Activated CD4-positive, alpha-beta memory T cell treated with anti-CD3 and anti-CD28 coated beads for 36 hours (primary cell): ENCODE measurements at regions not wholly inside any gene's neighbourhood (a gene's known extent, or its start where the extent isn't known, plus 50 kb on each side); places are given as distances from the start of the nearest gene placed in this dataset.
"Not testable (repeated sequence)": the region's sequence is repeated elsewhere in the genome, so short reads cannot be mapped to it uniquely, and the experiment has no call there.

ENCODE experiments used
- CTCF ChIA-PET: fragments of 350-600 bp; sonication (Branson Sonifier 250); formaldehyde crosslinking; loops from one replicate; lab custom pipeline; 2021; ENCODE audit warnings: antibody characterized with exemption, inconsistent platforms; lab: Charles Lee
- POLR2A ChIA-PET: fragments of 350-600 bp; sonication (Branson Sonifier 250); formaldehyde crosslinking; loops from one replicate; lab custom pipeline; 2021; ENCODE audit warnings: antibody characterized with exemption; lab: Charles Lee
- DNase-seq: peaks from one replicate; pipeline ENCODE4 v3.0.0-alpha.2; 2020
- H3K27ac Mint-ChIP-seq: one replicate; pipeline ENCODE4 v1.8.0; 2021; ENCODE audit warnings: mixed read lengths
- H3K27me3 Mint-ChIP-seq: one replicate; pipeline ENCODE4 v1.8.0; 2021; ENCODE audit warnings: mixed read lengths
- H3K36me3 Mint-ChIP-seq: one replicate; pipeline ENCODE4 v1.8.0; 2021; ENCODE audit warnings: mixed read lengths
- H3K4me1 Mint-ChIP-seq: one replicate; pipeline ENCODE4 v1.8.0; 2021; ENCODE audit warnings: low read depth, mixed read lengths
- H3K4me3 Mint-ChIP-seq: one replicate; pipeline ENCODE4 v1.8.0; 2021; ENCODE audit warnings: mild to moderate bottlenecking, mixed read lengths
- H3K9me3 Mint-ChIP-seq: one replicate; pipeline ENCODE4 v1.8.0; 2021; ENCODE audit warnings: mixed read lengths
- intact Hi-C: fragments of 100-400 bp; cut with micrococcal nuclease; formaldehyde crosslinking; loops from one replicate; pipeline ENCODE4 v1.15.1; 2023

GRCh38 chr4:77453911-77454310, 151.7 kb upstream of the CXCL13 start:
- no peak for DNase-seq
- Mint-ChIP-seq H3K36me3 (peaks cover under 1% of the 10 kb centered on the region), H3K4me1 (no peaks in the 10 kb centered on the region), H3K27me3 (no peaks in the 10 kb centered on the region), H3K27ac (no peak overlapping the region), H3K9me3 (peaks cover under 1% of the 10 kb centered on the region), H3K4me3 (no peak overlapping the region)
- ChIA-PET CTCF (interaction anchor here (0.8 to 1.1 kb wide), 2 partner anchors 70 to 147 kb away, joined by 3 to 4 read pairs; no protein-coding TSS in a partner anchor), POLR2A (no interaction called here)
- intact Hi-C loops: no loop called here

GRCh38 chr4:77454858-77455257, 150.8 kb upstream of the CXCL13 start:
- intact Hi-C loops: no loop called here
- Mint-ChIP-seq H3K4me1 (no peaks in the 10 kb centered on the region), H3K4me3 (no peak overlapping the region), H3K27ac (no peak overlapping the region), H3K27me3 (no peaks in the 10 kb centered on the region), H3K9me3 (peaks cover 7% of the 10 kb centered on the region), H3K36me3 (peaks cover 2% of the 10 kb centered on the region)
- POLR2A ChIA-PET: no interaction called here
- DNase-seq: no peak
- CTCF ChIA-PET: interaction anchor here (0.6 kb wide), 1 partner anchor 194 kb away, joined by 3 read pairs; no protein-coding TSS in a partner anchor

- H3K27me3 Mint-ChIP-seq: peaks cover 13% of the 10 kb centered on the region
- POLR2A ChIA-PET, intact Hi-C loops, H3K4me1 Mint-ChIP-seq, H3K4me3 Mint-ChIP-seq, H3K27ac Mint-ChIP-seq, H3K36me3 Mint-ChIP-seq, DNase-seq: not testable (repeated sequence)
- peaks cover 13% of the 10 kb centered on the region for H3K9me3 Mint-ChIP-seq
- CTCF ChIA-PET: interaction anchor here (0.9 to 8.2 kb wide), 7 partner anchors 7 to 181 kb away, joined by 4 to 206 read pairs (median 10); no protein-coding TSS in a partner anchor
These were observed 141.5 kb upstream of the CXCL13 start for GRCh38 chr4:77464100-77464499.

- H3K9me3 Mint-ChIP-seq: peaks cover 5% of the 10 kb centered on the region
- H3K27ac Mint-ChIP-seq: no peak overlapping the region
- intact Hi-C loops: loop anchor here (1.0 to 5.0 kb wide), 3 partner anchors 136 to 232 kb away; no protein-coding TSS in a partner anchor
- ChIA-PET CTCF (interaction anchor here (0.8 to 8.2 kb wide), 27 partner anchors 8 to 353 kb away, joined by 3 to 206 read pairs (median 3); partner anchors contain the start of gene CXCL13), POLR2A (interaction anchor here (0.5 to 1.4 kb wide), 3 partner anchors 15 to 136 kb away, joined by 3 to 4 read pairs (median 3); no protein-coding TSS in a partner anchor)
- peak; percentile 53 for DNase-seq
- H3K27me3 Mint-ChIP-seq: peaks cover 14% of the 10 kb centered on the region
- H3K4me3 Mint-ChIP-seq: no peak overlapping the region
- H3K4me1 Mint-ChIP-seq: no peaks in the 10 kb centered on the region
- H3K36me3 Mint-ChIP-seq: no peaks in the 10 kb centered on the region
These were observed 140.3 kb upstream of the CXCL13 start for GRCh38 chr4:77465271-77465670.

- H3K27me3 Mint-ChIP-seq: peaks cover 14% of the 10 kb centered on the region
- no peaks in the 10 kb centered on the region for H3K36me3 Mint-ChIP-seq
- peaks cover 2% of the 10 kb centered on the region for H3K9me3 Mint-ChIP-seq
- CTCF ChIA-PET: interaction anchor here (1.0 to 8.2 kb wide), 8 partner anchors 9 to 232 kb away, joined by 3 to 206 read pairs (median 6); partner anchors contain the start of gene CXCL13
- H3K4me3 Mint-ChIP-seq: no peak overlapping the region
- no peak for DNase-seq
- intact Hi-C loops: loop anchor here (5.0 kb wide), 1 partner anchor 231 kb away; no protein-coding TSS in a partner anchor
- POLR2A ChIA-PET: interaction anchor here (1.4 kb wide), 1 partner anchor 135 kb away, joined by 4 read pairs; no protein-coding TSS in a partner anchor
- H3K27ac Mint-ChIP-seq: no peak overlapping the region
- H3K4me1 Mint-ChIP-seq: no peaks in the 10 kb centered on the region
These were observed 139.2 kb upstream of the CXCL13 start for GRCh38 chr4:77466430-77466829.

GRCh38 chr4:77471821-77472495, 133.7 kb upstream of the CXCL13 start:
- intact Hi-C loops: no loop called here
- H3K27me3 Mint-ChIP-seq: peaks cover 36% of the 10 kb centered on the region
- H3K36me3 Mint-ChIP-seq: no peaks in the 10 kb centered on the region
- DNase-seq: no peak
- POLR2A ChIA-PET: no interaction called here
- no peak overlapping the region for H3K27ac Mint-ChIP-seq
- no peak overlapping the region for H3K4me3 Mint-ChIP-seq
- peaks cover 2% of the 10 kb centered on the region for H3K9me3 Mint-ChIP-seq
- CTCF ChIA-PET: interaction anchor here (1.0 to 3.9 kb wide), 5 partner anchors 115 to 231 kb away, joined by 3 to 15 read pairs (median 3); no protein-coding TSS in a partner anchor
- no peaks in the 10 kb centered on the region for H3K4me1 Mint-ChIP-seq

GRCh38 chr4:77473509-77473908, 132.1 kb upstream of the CXCL13 start:
- ChIA-PET POLR2A (no interaction called here), CTCF (interaction anchor here (0.6 to 3.9 kb wide), 8 partner anchors 9 to 143 kb away, joined by 3 to 15 read pairs (median 5); no protein-coding TSS in a partner anchor)
- Mint-ChIP-seq H3K9me3 (peaks cover 5% of the 10 kb centered on the region), H3K4me1 (no peaks in the 10 kb centered on the region), H3K36me3 (no peaks in the 10 kb centered on the region), H3K27me3 (peaks cover 38% of the 10 kb centered on the region), H3K27ac (no peak overlapping the region), H3K4me3 (no peak overlapping the region)
- intact Hi-C loops: no loop called here
- no peak for DNase-seq

GRCh38 chr4:77481856-77482255, 123.8 kb upstream of the CXCL13 start:
- intact Hi-C loops: no loop called here
- Mint-ChIP-seq H3K9me3 (peaks cover 3% of the 10 kb centered on the region), H3K36me3 (no peaks in the 10 kb centered on the region), H3K27me3 (peaks cover 14% of the 10 kb centered on the region), H3K27ac (no peak overlapping the region), H3K4me1 (no peaks in the 10 kb centered on the region), H3K4me3 (no peak overlapping the region)
- ChIA-PET CTCF (no interaction called here), POLR2A (no interaction called here)
- DNase-seq: no peak

GRCh38 chr4:77488882-77489281, 116.7 kb upstream of the CXCL13 start:
- Mint-ChIP-seq H3K36me3 (no peaks in the 10 kb centered on the region), H3K27me3 (peaks cover 12% of the 10 kb centered on the region), H3K9me3 (no peaks in the 10 kb centered on the region), H3K4me1 (no peaks in the 10 kb centered on the region), H3K4me3 (no peak overlapping the region), H3K27ac (no peak overlapping the region)
- POLR2A ChIA-PET: no interaction called here
- no peak for DNase-seq
- intact Hi-C loops: no loop called here
- CTCF ChIA-PET: no interaction called here

GRCh38 chr4:77493120-77493752, 112.4 kb upstream of the CXCL13 start:
- ChIA-PET CTCF (interaction anchor here (1.5 kb wide), 1 partner anchor 108 kb away, joined by 5 read pairs; no protein-coding TSS in a partner anchor), POLR2A (no interaction called here)
- no peaks in the 10 kb centered on the region for H3K36me3 Mint-ChIP-seq
- H3K9me3 Mint-ChIP-seq: no peaks in the 10 kb centered on the region
- H3K4me3 Mint-ChIP-seq: no peak overlapping the region
- DNase-seq: no peak
- intact Hi-C loops: no loop called here
- H3K27ac Mint-ChIP-seq: no peak overlapping the region
- H3K4me1 Mint-ChIP-seq: no peaks in the 10 kb centered on the region
- H3K27me3 Mint-ChIP-seq: peaks cover 11% of the 10 kb centered on the region

GRCh38 chr4:77493829-77494551, 111.6 kb upstream of the CXCL13 start:
- ChIA-PET POLR2A (interaction anchor here (0.7 kb wide), 1 partner anchor 1157 kb away, joined by 3 read pairs; no protein-coding TSS in a partner anchor), CTCF (interaction anchor here (1.5 kb wide), 1 partner anchor 107 kb away, joined by 5 read pairs; no protein-coding TSS in a partner anchor)
- DNase-seq: no peak
- Mint-ChIP-seq H3K9me3 (no peaks in the 10 kb centered on the region), H3K36me3 (no peaks in the 10 kb centered on the region), H3K27me3 (peaks cover 11% of the 10 kb centered on the region), H3K4me1 (no peaks in the 10 kb centered on the region), H3K4me3 (no peak overlapping the region), H3K27ac (no peak overlapping the region)
- intact Hi-C loops: no loop called here
